HG03460 (cell line): ENCODE measurements at regions not wholly inside any gene's neighbourhood (a gene's known extent, or its start where the extent isn't known, plus 50 kb on each side); places are given as distances from the start of the nearest gene placed in this dataset.
"Not testable (repeated sequence)": the region's sequence is repeated elsewhere in the genome, so short reads cannot be mapped to it uniquely, and the experiment has no call there.

ENCODE experiments used
- ATAC-seq: cut with Tn5 transposase; IDR thresholded peaks from one replicate; pipeline ENCODE4 v1.9.1; 2021; ENCODE audit not compliant: unreplicated experiment

DNA sequence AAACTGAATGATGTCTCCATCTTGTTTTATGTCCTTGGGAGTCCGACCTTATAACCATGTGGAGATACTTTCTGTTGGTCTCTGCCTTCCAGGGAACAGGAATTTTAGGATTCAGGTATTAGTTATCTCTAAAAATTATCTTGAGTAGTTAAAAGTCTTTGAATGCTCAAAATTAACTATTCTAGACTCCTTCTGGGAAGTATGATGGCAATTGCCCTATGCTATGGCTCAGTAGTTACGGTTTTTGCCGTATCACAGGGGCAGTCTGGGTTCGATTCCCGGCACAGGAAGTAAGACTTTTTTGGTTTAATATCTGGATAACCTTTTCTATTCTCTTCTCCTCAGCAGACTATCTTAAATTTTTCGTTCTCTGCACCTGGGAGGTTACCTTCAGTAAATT is 708.7 kb upstream of the LRATD1 start:
- ATAC-seq, result no peak

DNA sequence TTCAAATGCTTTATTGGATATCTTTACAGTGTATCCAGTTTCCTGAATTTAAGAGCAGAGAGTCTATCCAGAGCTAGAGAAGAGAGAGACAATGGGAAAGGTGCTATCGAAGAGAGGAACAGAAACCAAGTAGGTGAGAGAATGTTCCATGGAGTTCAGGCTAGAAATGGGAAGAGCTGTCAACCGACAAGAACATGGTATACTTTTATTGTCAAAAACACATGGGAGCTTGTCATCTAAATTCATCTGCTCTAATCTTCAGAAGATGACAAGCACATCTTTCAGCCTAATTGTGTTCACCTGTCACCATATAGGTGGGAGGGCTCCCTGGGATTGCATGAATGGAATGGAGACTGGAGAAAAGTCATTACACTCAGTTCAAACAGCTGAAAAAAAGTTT is 690.4 kb upstream of the LRATD1 start:
- no peak for ATAC-seq

DNA sequence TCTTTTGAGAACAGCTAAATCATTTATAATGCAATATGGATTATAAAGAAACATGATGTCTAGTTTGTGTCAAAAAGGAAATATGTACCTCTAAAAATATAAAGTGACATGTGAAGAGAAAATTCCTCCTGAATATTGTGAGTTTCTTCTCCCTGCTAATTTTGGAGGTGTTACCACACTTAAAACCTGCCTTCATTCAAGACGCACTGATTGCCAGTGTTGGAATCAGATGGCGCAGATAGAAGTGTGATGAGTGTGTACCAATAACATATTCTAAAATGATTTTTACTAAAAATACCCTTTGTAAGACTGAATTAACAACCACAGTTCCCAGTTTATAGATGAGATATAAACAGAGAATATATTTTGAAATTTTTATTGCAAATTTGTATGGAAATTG is 681.8 kb upstream of the LRATD1 start:
- ATAC-seq, result no peak

DNA sequence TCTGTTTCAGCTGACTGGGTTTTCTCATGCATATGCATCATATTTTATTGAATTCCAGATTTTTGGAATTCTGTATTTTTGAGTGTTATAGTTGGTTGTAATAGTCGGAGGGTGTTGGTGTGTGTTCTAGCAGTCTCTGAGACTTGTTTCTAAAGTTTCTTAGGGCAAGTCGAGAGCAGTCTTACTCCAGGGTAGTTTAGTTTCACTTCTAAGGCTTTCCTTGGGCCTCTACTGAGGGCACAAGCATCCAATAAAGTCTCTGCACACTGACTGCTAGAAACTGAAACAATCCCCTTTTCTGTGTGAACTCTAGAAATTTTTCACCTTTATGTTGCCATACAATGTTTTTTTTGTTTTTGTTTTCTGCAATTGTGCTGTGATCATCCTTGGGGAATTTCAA is 663.7 kb upstream of the LRATD1 start:
- ATAC-seq, result no peak

DNA sequence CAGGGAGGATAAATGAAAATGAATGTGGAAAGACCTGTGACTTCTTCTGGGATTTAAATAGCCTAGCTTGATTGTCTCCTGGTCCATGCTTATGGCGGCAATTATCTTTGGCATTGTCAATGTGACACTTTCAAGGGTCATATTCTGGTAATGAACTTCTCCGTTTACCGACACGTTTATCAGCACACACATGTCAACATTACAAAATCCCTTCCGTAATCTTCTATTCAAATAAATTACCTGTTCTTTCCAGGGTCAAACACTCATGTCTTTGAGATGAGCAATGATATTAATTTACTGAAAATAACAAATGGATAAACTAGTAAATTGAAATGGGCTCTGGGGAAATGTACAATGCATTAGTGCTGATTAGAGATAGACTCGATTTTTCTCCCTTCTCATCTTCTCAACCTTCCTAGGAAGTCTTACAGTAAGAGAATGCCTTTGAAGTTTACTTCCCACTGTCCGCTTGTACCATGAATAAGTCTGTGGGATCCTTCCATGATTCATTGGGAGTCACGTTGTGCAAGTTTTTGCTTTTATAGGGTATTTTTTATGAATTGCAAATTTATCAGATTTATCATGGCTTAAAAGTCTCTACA is 646.3 kb upstream of the LRATD1 start:
- no peak for ATAC-seq

DNA sequence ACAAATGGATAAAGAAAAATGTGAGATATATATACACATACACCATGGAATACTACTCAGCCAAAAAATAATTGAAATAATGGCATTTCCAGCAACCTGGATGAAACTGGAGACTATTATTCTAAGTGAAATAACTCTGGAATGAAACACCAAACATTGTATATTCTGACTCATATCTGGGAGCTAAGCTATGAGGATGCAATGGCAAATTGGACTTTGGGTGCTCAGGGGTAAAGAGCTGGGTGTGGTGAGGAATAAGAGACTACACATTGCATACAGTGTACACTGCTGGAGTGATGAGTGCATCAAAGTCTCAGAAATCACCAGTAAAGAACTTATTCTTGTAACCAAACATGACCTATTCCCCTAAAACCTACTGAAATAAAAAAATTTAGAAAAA is 636.0 kb upstream of the LRATD1 start:
- no peak for ATAC-seq

DNA sequence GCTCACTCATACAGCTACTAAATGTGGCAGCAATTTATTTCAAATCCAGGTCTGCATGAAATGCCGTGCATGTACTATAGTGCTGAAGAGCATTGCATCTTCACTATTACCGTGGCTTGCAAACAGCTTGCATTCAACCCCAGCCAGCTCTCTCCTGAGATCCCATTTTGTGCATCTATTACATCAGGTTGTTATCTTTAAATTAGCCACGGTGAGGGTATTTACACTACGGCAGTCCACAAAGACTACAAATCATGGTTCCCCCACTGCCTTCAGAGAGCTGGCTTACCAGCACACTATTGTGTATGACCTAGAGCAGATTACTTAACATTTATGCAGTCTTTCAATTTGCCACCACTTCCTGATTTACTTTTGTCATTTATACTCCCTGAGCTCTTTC is 621.3 kb upstream of the LRATD1 start:
- no peak for ATAC-seq

DNA sequence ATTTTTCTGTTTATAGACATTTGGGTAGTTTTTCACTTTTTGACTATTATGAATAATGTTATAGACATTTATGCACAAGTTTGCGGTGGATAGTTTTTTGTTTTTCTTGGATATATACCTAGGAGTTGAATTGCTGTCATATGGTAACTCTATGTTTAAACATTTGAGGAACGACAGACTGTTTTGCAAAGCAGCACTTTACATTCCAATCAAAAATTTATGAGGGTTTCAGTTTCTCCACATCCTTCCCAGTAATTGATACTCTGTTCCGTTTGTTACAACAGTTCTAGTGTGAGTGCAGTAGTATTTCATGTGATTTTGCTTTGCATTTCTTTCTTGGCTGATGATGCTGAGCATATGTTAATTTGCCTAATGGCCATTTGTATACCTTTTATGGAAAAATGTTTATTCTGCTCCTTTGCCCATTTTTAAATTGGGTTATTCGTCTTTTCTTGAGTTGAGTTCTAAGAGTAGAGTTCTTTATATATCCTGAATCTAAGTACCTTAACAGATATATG is 617.3 kb upstream of the LRATD1 start:
- ATAC-seq, result no peak

DNA sequence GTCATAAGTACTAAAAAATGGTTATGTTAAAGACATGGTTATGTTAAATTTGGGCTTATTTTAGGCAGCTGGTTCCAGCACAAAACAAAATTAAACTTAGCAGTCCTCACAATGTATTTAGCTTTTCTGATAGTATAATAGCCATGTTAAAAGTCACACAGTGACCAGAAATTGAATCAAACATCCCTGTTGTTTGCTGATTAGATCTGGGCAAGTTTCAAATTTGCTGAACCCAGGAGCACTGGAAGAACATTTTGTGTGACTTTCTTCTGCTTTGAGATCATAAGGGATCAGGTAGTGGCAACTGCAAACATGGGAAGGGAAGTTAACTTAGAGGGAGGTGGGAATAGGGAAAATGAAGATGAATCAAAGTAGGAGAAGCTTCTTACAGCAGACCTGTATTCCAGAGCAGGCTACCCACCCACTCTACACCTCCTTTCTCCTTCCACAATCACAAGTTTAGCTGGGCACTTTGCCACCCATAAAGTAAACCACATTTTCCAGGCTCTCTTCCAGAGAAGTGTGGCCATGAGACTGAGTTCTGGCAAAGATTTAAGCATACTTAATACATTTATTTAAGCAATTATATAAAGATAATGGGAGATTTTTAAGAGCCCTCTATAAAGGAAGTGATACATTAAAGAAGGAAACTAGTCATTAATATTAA is 616.1 kb upstream of the LRATD1 start:
- ATAC-seq, result no peak

DNA sequence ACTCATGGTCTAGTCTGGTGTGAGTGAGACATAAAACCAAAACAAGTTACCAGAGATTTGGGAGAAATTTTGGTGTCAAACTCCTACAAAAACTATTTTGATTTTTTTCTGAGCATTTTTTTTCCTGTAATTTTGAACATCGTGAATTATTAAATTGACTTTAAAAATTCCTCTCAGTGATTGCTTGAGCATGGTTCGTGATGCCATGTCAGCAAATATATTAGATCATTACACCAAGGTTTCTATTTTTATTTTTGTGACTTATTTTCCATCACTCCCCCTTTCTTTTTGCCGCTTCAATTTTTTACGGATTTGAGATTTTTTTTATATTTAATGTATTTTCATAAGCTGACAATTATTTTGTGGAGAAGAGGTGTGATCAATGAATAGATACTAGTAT is 613.9 kb upstream of the LRATD1 start:
- no peak for ATAC-seq

DNA sequence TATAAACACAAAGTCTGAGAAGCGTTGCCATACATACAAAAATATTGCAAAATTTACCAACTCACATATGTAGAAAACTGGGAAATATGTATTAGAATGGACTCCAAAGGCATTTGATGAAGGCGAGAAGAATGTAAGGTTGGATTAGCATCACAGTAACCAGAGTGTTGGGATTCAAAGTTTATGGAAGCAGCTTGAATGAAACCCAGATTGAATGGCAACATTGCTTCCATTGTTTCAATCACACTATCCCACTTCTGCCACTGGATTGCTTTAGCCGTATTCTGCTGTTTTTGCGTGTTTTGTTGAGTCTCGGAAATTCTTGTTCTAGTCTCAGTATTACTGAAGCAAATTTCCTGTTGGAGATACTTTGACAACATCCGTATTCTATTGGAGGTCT is 609.0 kb upstream of the LRATD1 start:
- ATAC-seq, result no peak

DNA sequence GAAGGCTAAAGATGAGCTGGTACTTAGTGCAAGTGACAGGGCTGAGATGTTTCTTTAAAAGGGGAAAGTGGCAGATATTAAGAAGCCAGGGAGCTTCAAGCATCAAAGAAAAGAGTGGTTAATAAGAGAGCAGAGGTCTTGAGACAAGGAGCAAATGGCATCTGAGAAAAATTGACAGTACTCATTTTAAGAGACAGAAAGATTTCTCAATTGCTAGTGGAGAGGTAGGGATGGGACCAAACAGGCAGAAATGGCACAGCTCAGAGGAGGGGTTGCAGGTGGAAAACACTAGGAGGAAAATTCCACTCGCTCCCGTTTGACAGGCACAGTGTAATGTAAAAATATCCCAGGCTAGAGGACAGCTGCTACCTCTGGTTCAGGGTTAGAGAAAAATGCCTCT is 593.4 kb upstream of the LRATD1 start:
- ATAC-seq, result no peak

DNA sequence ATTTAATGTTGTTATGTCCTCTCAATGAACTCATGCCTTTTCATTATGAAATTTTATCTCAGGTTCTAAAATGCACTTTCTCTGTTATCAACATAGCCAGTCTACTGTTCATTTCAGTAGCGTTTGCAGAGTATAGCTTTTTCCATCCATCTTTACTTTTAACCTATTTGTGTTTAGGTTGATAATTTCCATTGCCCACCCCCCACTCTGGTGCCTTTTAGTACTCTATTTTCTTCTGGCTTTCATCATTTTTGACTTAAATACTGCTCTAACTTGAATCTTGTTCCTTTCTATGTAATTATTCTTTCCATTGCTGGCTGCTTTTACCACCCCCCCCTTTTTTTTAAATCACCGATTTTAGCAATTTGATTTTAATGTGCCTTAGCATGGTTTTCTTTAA is 585.0 kb upstream of the LRATD1 start:
- no peak for ATAC-seq

DNA sequence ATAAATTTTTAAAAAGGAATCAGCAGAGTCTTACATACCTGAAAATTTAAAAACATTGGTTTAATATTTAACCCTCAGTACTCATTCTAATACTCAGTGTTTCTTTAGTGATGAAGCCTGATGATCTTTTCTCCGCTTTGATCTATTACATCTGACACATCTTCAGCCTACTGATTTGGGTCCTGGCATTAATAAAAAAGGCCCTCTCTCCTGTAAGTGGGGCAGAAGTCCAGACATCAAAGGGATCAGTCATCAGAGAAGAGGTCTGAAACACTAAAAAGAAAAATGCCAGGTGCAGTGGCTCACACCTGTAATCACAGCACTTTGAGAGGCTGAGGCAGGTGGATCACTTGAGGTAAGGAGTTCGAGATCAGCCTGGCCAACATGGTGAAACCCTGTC is 581.1 kb upstream of the LRATD1 start:
- no peak for ATAC-seq

DNA sequence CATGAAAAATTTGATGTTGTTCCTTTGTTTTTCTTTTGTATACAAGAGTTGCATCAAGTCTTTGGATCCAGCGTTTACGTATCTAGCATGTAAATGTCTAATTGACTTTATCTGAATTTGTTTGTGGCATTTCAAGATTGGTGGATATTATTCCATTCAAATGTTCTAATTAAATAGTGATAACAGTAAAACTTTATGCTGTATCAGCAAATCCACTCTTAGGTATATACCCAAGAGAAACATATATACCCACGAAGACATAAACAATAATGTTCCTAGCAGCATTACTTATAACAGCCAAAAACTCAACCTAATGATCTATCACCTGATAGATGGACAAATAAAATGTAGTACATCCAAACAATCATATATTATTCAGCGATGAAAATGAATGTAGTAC is 579.4 kb upstream of the LRATD1 start:
- no peak for ATAC-seq

DNA sequence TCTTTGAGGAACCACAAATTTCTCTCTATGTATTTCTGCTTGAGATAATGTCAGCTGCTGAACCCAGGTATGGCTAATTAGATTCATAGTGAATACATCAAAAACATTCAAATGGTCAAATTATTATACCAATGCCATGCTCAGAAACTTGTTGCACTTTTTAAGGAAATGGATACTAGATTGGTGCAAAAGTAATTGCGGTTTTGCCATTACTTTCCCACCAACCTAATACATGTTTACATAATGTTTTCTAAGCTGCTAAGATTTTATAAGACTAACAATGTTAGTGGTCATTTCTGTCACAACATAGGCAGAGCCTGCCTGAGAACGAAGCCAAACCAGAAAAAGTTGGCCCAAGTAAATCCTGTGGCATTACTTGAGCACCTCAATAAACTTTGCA is 568.2 kb upstream of the LRATD1 start:
- ATAC-seq, result no peak

DNA sequence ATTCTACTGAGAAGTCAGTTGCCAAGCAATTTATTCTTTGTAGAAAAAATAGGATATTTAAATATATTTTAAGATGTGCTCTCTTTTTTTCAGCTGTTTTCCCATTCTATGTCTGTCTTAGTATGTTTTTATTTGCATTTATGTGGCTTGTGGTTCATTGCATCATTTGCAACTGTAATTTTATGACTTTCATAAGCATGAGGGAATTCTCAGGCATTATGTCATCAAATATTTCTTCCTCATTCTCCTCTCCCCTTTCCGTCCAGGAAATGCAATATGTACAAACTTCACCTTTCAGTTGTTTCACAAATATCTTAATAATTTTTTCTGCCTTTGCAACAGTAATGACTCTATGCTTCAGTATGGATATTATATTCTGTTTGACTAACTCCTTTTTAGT is 560.2 kb upstream of the LRATD1 start:
- no peak for ATAC-seq

DNA sequence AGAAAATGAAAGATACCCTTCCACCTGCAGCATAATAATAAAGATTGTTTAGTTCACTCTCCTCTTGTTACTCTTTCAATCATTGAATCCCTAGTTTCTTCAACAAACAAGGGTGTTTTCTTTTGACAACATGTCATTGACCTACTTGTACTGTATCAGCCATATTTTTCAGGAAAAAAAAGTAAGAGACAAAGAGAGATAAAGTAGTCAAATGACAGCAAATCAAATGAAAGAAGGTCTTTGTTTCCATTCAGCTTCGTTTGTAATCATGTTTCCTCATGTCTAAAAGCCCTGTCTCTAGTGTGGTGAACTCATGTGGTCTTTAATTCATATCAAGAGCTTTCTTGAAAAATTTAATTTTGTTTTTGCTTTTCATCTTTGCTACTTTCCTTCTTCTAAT is 557.8 kb upstream of the LRATD1 start:
- no peak for ATAC-seq

DNA sequence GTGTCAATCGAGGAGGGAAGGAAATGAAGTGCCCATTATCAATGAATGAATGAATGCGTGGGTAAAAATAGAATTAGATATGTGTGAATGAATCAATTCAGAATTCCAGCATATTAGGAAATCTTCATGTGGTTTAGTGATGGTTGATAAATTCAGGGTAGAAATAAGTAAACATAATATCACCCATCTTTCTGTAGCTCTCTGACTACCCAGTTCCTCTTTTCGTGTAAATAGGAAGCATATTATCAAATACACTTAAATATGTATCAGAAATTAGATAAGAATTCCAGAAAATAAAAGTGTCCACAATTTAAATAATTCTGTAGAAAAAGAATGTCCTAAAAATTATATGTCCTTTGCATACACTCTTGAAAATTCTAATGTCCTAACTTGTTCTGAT is 552.9 kb upstream of the LRATD1 start:
- no peak for ATAC-seq

DNA sequence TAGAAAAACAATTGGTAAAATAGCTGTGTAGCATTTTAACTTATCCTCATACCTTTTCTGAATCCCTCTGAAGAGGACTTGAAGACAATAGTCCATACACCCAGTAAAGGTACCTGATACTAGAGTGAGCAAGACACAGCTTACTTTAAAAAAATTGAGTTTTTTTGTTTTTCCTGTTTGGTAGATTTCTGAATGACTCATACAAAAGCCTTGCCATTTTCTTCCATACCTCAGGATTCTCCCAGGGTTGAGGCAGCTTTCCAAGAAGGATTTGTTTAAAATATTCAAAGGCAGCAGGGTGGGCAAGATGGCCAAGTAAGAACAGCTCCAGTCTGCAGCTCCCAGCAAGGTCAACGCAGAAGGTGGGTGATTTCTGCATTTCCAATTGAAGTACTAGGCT is 551.0 kb upstream of the LRATD1 start:
- ATAC-seq, result no peak

DNA sequence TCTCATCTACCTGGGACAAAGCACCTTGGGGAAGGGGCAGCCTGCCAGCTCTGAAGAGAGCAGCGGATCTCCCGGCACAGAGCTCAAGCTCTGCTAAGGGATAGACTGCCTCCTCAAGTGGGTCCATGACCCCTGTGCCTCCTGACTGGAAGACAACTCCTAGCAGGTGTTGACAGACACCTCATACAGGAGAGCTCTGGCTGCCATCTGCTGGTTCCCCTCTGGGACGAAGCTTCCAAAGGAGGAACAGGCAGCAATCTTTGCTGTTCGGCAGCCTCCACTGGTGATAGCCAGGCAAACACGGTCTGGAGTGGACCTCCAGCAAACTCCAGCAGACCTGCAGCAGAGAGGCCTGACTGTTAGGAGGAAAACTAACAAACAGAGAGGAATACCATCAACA is 549.9 kb upstream of the LRATD1 start:
- ATAC-seq, result no peak

DNA sequence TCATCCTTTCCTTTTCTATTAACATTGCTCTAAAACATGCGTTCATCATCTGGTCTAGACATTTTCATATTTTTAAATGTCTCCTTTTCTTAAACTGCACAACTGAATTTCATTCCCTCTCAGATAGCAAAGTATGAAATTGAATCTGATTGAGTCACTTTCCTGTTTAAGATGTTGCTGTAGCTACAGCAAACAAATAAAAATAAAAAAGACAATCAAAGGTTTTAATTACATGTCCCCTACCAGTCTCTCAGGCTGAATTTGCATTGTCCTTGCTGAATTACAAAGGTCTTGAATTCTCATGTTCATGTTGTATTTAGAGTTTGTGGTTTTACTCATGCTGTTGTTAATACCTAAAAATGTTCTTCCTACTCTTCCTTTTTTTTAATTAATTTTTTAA is 537.9 kb upstream of the LRATD1 start:
- no peak for ATAC-seq

DNA sequence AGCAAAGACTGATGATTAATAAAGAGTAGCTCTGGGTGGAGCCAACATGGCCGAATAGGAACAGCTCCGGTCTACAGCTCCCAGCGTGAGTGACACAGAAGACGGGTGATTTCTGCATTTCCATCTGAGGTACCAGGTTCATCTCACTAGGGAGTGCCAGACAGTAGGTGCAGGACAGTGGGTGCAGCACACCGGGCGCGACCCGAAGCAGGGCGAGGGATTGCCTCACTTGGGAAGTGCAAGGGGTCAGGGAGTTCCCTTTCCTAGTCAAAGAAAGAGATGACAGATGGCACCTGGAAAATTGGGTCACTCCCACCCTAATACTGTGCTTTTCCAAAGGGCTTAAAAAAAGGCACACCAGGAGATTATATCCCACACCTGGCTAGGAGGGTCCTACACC is 533.4 kb upstream of the LRATD1 start:
- ATAC-seq, result not testable (repeated sequence)
